Lower leg skin (tissue), 4 donors: ENCODE measurements at regions not wholly inside any gene's neighbourhood (a gene's known extent, or its start where the extent isn't known, plus 50 kb on each side); places are given as distances from the start of the nearest gene placed in this dataset.

Experiments
- DNase-seq, 2 donors: peaks; one replicate each; pipeline ENCODE4 v3.0.0-alpha.2; 2019; ENCODE audit warnings: low spot score in 2 of 2
- H3K4me3 ChIP-seq: fragments of 200-600 bp; sonication (generic); 2 replicates; pipeline ENCODE4 v1.5.1; 2017; ENCODE audit warnings: mild to moderate bottlenecking, low read depth; ENCODE audit not compliant: poor library complexity, severe bottlenecking
- POLR2A ChIP-seq, 2 donors: fragments of 450-650 bp; IDR thresholded peaks; one replicate each; pipeline ENCODE4 v1.6.1; 2016 to 2017; ENCODE audit warnings: antibody characterized with exemption in 2 of 2, mild to moderate bottlenecking in 1 of 2, moderate library complexity in 1 of 2
- WGBS, 2 donors: methylation state at CpG; one replicate each; pipeline ENCODE4 v1.1.5; 2018; 5-methylcytosine and 5-hydroxymethylcytosine counted together
- intact Hi-C: fragments of 100-400 bp; cut with DNase I; formaldehyde crosslinking; loops from one replicate; pipeline ENCODE4 v1.15.0; 2023; ENCODE audit warnings: low total_unique reads
- TF ChIP-seq, protein P1 (sequence below), 3 donors: fragments of 450-650 bp; IDR thresholded peaks; one replicate each; pipeline ENCODE4 v1.5.1; 2016; ENCODE audit warnings: antibody characterized with exemption in 3 of 3, mild to moderate bottlenecking in 3 of 3, moderate library complexity in 2 of 3

DNA sequence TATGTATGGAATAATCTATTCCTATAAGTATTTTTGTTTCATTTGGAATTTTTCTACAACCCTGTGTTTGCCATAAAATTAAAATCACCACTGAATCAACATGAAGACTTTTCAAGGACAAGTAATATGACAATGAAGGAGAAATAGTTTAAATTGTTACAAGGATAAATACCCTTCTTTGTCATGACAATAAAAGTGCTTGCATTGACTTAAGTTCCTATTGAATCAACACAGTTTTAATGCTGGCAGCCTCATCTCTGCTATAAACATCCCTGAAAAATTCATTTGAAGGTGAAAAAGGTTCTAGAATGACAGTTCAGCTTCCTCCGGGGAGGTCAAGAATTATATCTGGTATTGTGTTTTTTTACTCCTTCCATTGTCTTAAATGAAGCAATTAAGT, 1105.1 kb upstream of the CDH9 start:
- intact Hi-C loops, result no loop called here
- no peak overlapping the region for H3K4me3 ChIP-seq
- DNase-seq, result no peak
- TF ChIP-seq, protein P1, sequence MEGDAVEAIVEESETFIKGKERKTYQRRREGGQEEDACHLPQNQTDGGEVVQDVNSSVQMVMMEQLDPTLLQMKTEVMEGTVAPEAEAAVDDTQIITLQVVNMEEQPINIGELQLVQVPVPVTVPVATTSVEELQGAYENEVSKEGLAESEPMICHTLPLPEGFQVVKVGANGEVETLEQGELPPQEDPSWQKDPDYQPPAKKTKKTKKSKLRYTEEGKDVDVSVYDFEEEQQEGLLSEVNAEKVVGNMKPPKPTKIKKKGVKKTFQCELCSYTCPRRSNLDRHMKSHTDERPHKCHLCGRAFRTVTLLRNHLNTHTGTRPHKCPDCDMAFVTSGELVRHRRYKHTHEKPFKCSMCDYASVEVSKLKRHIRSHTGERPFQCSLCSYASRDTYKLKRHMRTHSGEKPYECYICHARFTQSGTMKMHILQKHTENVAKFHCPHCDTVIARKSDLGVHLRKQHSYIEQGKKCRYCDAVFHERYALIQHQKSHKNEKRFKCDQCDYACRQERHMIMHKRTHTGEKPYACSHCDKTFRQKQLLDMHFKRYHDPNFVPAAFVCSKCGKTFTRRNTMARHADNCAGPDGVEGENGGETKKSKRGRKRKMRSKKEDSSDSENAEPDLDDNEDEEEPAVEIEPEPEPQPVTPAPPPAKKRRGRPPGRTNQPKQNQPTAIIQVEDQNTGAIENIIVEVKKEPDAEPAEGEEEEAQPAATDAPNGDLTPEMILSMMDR (IDR thresholded peaks at IDR 0.05), result no peak
- no peak for TF ChIP-seq POLR2A (IDR thresholded peaks at IDR 0.05)
- WGBS, 2 donors, result 89 to 96% methylated on average over 1 of the region's 1 CpG

GRCh38 chr5:28132151-28132550, 1093.8 kb upstream of the CDH9 start:
- WGBS, 2 donors, result 33 to 44% methylated on average over 1 of the region's 1 CpG

GRCh38 chr5:28117691-28118090, 1079.3 kb upstream of the CDH9 start:
- TF ChIP-seq, protein P1 (IDR thresholded peaks at IDR 0.05), result no peak
- TF ChIP-seq POLR2A (IDR thresholded peaks at IDR 0.05), result no peak

More at GRCh38 chr5:28132151-28132550, 1093.8 kb upstream of the CDH9 start:
- no peak overlapping the region for H3K4me3 ChIP-seq
- DNase-seq, result no peak
- intact Hi-C loops, result no loop called here
- TF ChIP-seq, protein P1 (IDR thresholded peaks at IDR 0.05), result no peak
- TF ChIP-seq POLR2A (IDR thresholded peaks at IDR 0.05), result no peak

DNA sequence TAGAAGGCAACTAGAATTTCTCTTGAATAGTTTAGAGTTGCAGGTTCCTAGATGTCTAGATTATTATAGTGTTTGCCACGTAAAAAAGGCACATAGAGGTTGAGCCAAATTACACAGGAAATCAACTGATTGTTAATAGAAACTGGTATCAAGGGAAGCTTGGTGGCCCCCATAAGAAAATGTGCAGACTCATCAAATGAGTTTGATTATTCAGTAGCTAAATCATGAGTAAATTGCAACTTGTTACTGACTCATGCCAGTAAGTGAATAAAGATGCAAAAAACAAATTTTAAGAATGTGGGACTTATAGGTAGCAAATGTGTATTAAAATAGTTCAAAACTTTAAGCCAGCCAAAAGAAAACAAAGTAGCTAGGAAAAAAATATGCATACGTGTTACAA, 1078.9 kb upstream of the CDH9 start:
- TF ChIP-seq, protein P1 (IDR thresholded peaks at IDR 0.05), result no peak
- TF ChIP-seq POLR2A (IDR thresholded peaks at IDR 0.05), result no peak
- 48 to 56% methylated on average over 2 of the region's 2 CpGs for WGBS, 2 donors
- no peak for DNase-seq
- no peak overlapping the region for H3K4me3 ChIP-seq
- intact Hi-C loops, result no loop called here

More at GRCh38 chr5:28117691-28118090, 1079.3 kb upstream of the CDH9 start:
- H3K4me3 ChIP-seq, result no peak overlapping the region
- no peak for DNase-seq
- intact Hi-C loops, result no loop called here

GRCh38 chr5:28110781-28111180, 1072.4 kb upstream of the CDH9 start:
- H3K4me3 ChIP-seq, result no peak overlapping the region
- intact Hi-C loops, result no loop called here
- no peak for DNase-seq
- WGBS, 2 donors, result 52 to 73% methylated on average over 6 of the region's 6 CpGs
- no peak for TF ChIP-seq POLR2A (IDR thresholded peaks at IDR 0.05)
- TF ChIP-seq, protein P1 (IDR thresholded peaks at IDR 0.05), result no peak

DNA sequence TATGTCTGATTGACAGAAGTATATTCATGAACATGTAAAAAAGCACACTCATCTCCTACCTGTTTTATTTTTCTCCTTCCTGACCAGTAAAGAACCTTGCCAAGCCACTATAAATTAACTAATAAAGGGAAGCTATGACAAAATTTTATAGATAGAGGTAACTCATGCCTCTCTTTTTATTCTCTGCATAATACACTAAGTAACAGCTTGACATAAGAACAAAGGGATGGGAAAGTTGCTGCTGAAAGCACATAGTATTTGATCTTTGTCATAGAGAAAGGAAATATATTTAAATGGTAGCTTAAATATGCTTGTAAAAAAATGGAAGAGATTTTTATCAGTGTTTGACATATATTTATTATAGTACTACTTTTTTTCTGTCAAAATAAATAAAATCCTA, 1065.7 kb upstream of the CDH9 start:
- TF ChIP-seq, protein P1 (IDR thresholded peaks at IDR 0.05), result no peak
- TF ChIP-seq POLR2A (IDR thresholded peaks at IDR 0.05), result no peak
- DNase-seq, result no peak
- no peak overlapping the region for H3K4me3 ChIP-seq
- intact Hi-C loops, result no loop called here
